DMS53 treated with DMSO at 0.1 percent for 48 hours (cell line): ENCODE measurements at regions not wholly inside any gene's neighbourhood (a gene's known extent, or its start where the extent isn't known, plus 50 kb on each side); places are given as distances from the start of the nearest gene placed in this dataset.
"Not testable (repeated sequence)": the region's sequence is repeated elsewhere in the genome, so short reads cannot be mapped to it uniquely, and the experiment has no call there.

Experiments
- DNase-seq: peaks from one replicate; lab custom pipeline; 2025; ENCODE audit not compliant: unreplicated experiment; lab: John Stamatoyannopoulos, UW

DNA sequence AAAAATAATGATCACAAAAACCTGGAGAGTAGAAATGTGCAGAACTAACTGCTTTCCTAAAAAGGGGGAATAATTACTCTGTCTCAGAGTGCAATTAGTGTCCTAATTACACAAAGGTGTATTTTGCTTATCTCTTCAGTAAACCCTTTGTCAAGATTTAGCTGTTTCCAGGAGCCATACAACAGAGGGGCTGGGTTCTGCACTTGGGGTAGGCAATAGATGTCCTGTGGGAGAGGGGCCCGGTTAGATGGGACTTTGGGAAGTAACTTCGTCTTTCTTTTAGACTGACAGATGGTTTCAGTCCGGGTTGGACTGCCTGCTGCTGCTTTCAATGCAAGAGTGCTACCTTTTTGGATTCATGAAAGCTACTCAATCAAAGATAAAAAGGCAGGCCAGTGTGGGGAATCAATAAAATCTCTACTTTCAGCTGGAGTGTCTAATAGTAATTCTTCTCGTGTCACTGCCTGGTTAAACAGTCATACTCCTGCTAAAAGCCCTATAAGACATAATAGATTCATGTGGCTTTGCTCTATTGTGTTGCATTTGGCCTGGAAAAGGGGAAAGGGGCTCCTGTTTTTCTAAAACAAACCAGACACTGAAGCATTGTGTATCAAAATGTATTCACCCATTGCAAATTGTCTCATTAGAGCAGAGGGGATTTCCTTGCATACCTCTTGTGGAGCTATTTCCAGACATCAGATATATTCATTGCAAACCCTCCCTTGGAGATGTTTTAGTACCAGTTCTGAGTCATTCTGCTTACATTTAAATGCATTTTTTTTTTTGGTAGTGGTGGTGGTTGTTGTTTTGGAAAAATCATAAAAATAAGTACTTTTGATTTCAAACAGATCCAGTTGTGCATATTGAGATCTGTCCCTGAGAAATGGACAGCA, 83.3 kb upstream of the PCDH8 start:
- DNase-seq = no peak

DNA sequence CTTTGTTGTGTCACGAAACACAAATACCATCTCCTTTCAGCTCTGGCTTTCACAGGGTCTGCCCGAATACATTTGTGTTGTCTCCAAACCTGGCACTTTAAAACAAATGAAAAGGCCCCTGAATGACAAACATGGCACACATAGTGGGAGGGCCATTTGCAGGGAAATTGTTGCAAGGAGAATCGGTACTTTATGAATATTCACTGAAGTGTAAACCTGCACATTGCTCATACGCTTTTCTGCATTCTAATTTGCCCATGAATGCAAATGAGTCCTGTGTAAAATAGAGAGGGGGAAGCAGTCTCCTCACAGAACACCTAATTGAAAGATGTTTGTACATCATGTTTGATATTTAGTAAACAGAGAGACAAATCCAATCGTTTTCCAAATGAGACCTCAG, 82.7 kb upstream of the PCDH8 start:
- no peak for DNase-seq

- DNase-seq = no peak
Observed at GRCh38 chr13:52929846-52930245, 81.4 kb upstream of the PCDH8 start.

- DNase-seq = no peak
Observed at GRCh38 chr13:52926971-52927370, 78.5 kb upstream of the PCDH8 start.

GRCh38 chr13:52925775-52926285, 77.4 kb upstream of the PCDH8 start:
- no peak for DNase-seq

GRCh38 chr13:52925251-52925650, 76.8 kb upstream of the PCDH8 start:
- no peak for DNase-seq

GRCh38 chr13:52924289-52925148, 76.1 kb upstream of the PCDH8 start:
- no peak for DNase-seq

DNA sequence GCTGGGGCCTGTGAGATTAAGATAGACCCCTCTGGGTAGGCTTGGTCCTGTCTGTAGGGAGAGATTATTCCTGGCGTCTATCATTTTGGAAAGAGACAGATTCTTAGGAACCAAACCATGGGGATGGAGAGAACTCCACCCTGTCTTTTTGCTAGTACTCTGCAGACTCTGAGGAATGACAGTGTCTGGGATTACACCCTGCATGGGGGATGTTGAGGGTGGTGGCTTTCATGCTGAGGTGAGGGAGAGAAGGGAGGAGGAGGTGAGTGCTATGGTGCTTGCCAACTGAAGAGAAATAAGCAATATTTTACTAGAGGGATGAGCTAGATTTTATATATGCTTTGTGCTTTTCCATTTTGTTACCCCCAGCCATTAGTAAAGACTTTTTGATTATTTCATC, 74.5 kb upstream of the PCDH8 start:
- no peak for DNase-seq

DNA sequence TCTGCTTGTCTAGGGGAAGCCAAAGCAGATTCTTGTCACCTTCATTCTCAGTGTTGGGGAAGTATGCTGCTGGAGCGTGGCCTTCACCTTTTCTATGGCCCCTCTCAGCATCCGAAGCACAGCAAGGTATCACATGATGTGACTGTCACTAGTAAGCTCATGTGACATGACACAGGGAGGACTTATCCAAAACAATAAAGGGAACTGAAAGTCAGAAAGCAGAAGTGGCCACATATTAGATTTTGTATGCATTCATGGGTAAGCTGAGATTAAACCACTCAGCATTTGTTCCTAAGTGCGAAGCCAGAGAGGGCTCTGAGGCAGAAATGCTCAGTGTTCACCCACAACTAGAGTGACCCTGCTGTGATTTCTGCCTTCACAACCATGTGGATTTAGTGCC, 72.8 kb upstream of the PCDH8 start:
- DNase-seq = no peak

- DNase-seq = no peak
Observed at GRCh38 chr13:52916486-52916990, 68.1 kb upstream of the PCDH8 start.

- DNase-seq = no peak
Observed at GRCh38 chr13:52911340-52911739, 62.9 kb upstream of the PCDH8 start.

DNA sequence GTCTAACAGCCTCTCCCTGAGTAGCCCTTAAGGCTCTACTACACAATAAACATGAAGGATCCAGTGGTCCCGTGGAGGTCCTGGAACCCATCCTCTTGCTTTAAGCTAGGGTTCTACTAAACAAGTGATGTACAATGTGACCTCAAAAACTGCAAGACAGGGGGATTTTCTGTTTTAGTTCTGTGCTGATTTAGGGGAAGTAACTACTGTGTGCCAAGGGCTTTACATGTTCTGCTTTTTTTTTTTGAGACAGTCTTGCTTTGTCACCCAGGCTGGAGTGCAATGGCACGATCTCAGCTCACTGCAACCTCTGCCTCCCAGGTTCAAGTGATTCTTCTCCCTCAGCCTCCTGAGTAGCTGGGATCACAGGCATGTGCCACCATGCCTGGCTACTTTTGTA, 61.9 kb upstream of the PCDH8 start:
- DNase-seq = not testable (repeated sequence)

GRCh38 chr13:52906122-52906903, 57.9 kb upstream of the PCDH8 start:
- DNase-seq = no peak

- no peak for DNase-seq
Observed at GRCh38 chr13:52905701-52906100, 57.3 kb upstream of the PCDH8 start.

DNA sequence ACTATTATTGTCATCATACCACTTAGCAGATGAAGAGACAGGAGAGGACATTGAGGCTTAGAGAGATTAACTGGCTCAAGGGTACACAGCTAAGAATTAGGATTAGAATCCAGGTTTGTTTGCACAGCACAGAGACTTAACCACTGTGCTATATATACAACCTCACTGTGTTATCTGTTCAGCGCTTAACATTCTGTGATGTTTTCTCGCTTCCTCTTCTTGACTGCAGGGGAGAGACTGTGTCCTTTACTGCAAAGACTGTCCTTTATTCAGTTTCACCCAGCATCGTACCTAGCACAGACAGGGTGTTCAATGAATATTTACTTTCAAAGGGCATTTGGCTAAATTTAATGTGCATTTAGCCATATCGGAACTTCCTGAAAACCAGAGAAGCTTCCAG, 54.9 kb upstream of the PCDH8 start:
- no peak for DNase-seq

- no peak for DNase-seq
Observed at GRCh38 chr13:52899206-52899605, 50.8 kb upstream of the PCDH8 start.
